ENCODE measurements at regions not wholly inside any gene's neighbourhood (a gene's known extent, or its start where the extent isn't known, plus 50 kb on each side); places are given as distances from the start of the nearest gene placed in this dataset.

- peak overlapping the region; percentile 63 for H3K27ac Mint-ChIP-seq (ENCODE audit: low read depth)
Observed at GRCh38 chr11:76721755-76722677, 51.5 kb upstream of the LRRC32 start.

GRCh38 chr11:76723142-76723541 lies 52.6 kb upstream of the LRRC32 start:
- H3K36me3 Mint-ChIP-seq (ENCODE audit: insufficient read depth), result no peaks in the 10 kb centered on the region
- no peak overlapping the region for H3K27ac Mint-ChIP-seq (ENCODE audit: low read depth)
- peaks cover 39% of the 10 kb centered on the region for H3K27me3 Mint-ChIP-seq
- no peak for ATAC-seq (replicated peaks; ENCODE audit: extremely low read depth, poor library complexity, severe bottlenecking)
- no peaks in the 10 kb centered on the region for H3K9me3 Mint-ChIP-seq
- H3K4me3 Mint-ChIP-seq, result no peak overlapping the region
- no peak for DNase-seq (ENCODE audit: low spot score in 2 of 2)
- peaks cover 5% of the 10 kb centered on the region for H3K4me1 Mint-ChIP-seq

More at GRCh38 chr11:76721755-76722677, 51.5 kb upstream of the LRRC32 start:
- H3K36me3 Mint-ChIP-seq (ENCODE audit: insufficient read depth), result no peaks in the 10 kb centered on the region
- ATAC-seq (replicated peaks; ENCODE audit: extremely low read depth, poor library complexity, severe bottlenecking), result peak; percentile 92
- peak; percentile 52 to 59 for DNase-seq (ENCODE audit: low spot score in 2 of 2)
- peaks cover 30% of the 10 kb centered on the region for H3K27me3 Mint-ChIP-seq
- peaks cover 5% of the 10 kb centered on the region for H3K4me1 Mint-ChIP-seq
- no peaks in the 10 kb centered on the region for H3K9me3 Mint-ChIP-seq
- H3K4me3 Mint-ChIP-seq, result no peak overlapping the region

GRCh38 chr11:76723548-76723947 lies 53.0 kb upstream of the LRRC32 start:
- no peak for ATAC-seq (replicated peaks; ENCODE audit: extremely low read depth, poor library complexity, severe bottlenecking)
- H3K27ac Mint-ChIP-seq (ENCODE audit: low read depth), result no peak overlapping the region
- no peaks in the 10 kb centered on the region for H3K36me3 Mint-ChIP-seq (ENCODE audit: insufficient read depth)
- H3K9me3 Mint-ChIP-seq, result no peaks in the 10 kb centered on the region
- no peak for DNase-seq (ENCODE audit: low spot score in 2 of 2)
- no peak overlapping the region for H3K4me3 Mint-ChIP-seq
- H3K4me1 Mint-ChIP-seq, result peaks cover 5% of the 10 kb centered on the region
- H3K27me3 Mint-ChIP-seq, result peaks cover 39% of the 10 kb centered on the region

- no peaks in the 10 kb centered on the region for H3K9me3 Mint-ChIP-seq
- no peak overlapping the region for H3K4me3 Mint-ChIP-seq
- DNase-seq (ENCODE audit: low spot score in 2 of 2) (no peak), ATAC-seq (replicated peaks; ENCODE audit: extremely low read depth, poor library complexity, severe bottlenecking) (no peak)
- no peak overlapping the region for H3K27ac Mint-ChIP-seq (ENCODE audit: low read depth)
- peaks cover 39% of the 10 kb centered on the region for H3K27me3 Mint-ChIP-seq
- H3K36me3 Mint-ChIP-seq (ENCODE audit: insufficient read depth), result no peaks in the 10 kb centered on the region
- peaks cover 5% of the 10 kb centered on the region for H3K4me1 Mint-ChIP-seq
Observed at GRCh38 chr11:76724171-76724768, 53.7 kb upstream of the LRRC32 start.

- H3K9me3 Mint-ChIP-seq, result no peaks in the 10 kb centered on the region
- H3K27ac Mint-ChIP-seq (ENCODE audit: low read depth), result no peak overlapping the region
- no peak overlapping the region for H3K4me3 Mint-ChIP-seq
- ATAC-seq (replicated peaks; ENCODE audit: extremely low read depth, poor library complexity, severe bottlenecking) (no peak), DNase-seq (ENCODE audit: low spot score in 2 of 2) (no peak)
- no peaks in the 10 kb centered on the region for H3K4me1 Mint-ChIP-seq
- H3K27me3 Mint-ChIP-seq, result peaks cover 46% of the 10 kb centered on the region
- no peaks in the 10 kb centered on the region for H3K36me3 Mint-ChIP-seq (ENCODE audit: insufficient read depth)
Observed at GRCh38 chr11:76728227-76728626, 54.9 kb upstream of the TSKU start.

- H3K4me3 Mint-ChIP-seq, result no peak overlapping the region
- H3K27me3 Mint-ChIP-seq, result peaks cover 46% of the 10 kb centered on the region
- DNase-seq (ENCODE audit: low spot score in 2 of 2), result no peak
- H3K36me3 Mint-ChIP-seq (ENCODE audit: insufficient read depth), result no peaks in the 10 kb centered on the region
- no peak for ATAC-seq (replicated peaks; ENCODE audit: extremely low read depth, poor library complexity, severe bottlenecking)
- H3K4me1 Mint-ChIP-seq, result no peaks in the 10 kb centered on the region
- H3K9me3 Mint-ChIP-seq, result no peaks in the 10 kb centered on the region
- no peak overlapping the region for H3K27ac Mint-ChIP-seq (ENCODE audit: low read depth)
Observed at GRCh38 chr11:76728778-76729177, 54.4 kb upstream of the TSKU start.

GRCh38 chr11:76729214-76729613 lies 53.9 kb upstream of the TSKU start:
- H3K4me1 Mint-ChIP-seq, result no peaks in the 10 kb centered on the region
- H3K27me3 Mint-ChIP-seq, result peaks cover 46% of the 10 kb centered on the region
- no peaks in the 10 kb centered on the region for H3K36me3 Mint-ChIP-seq (ENCODE audit: insufficient read depth)
- H3K9me3 Mint-ChIP-seq, result no peaks in the 10 kb centered on the region
- ATAC-seq (replicated peaks; ENCODE audit: extremely low read depth, poor library complexity, severe bottlenecking) (no peak), DNase-seq (ENCODE audit: low spot score in 2 of 2) (no peak)
- H3K27ac Mint-ChIP-seq (ENCODE audit: low read depth), result no peak overlapping the region
- no peak overlapping the region for H3K4me3 Mint-ChIP-seq

- Mint-ChIP-seq H3K36me3 (ENCODE audit: insufficient read depth) (no peaks in the 10 kb centered on the region), H3K9me3 (no peaks in the 10 kb centered on the region), H3K4me1 (no peaks in the 10 kb centered on the region), H3K4me3 (no peak overlapping the region), H3K27me3 (peaks cover 38% of the 10 kb centered on the region), H3K27ac (ENCODE audit: low read depth) (no peak overlapping the region)
- ATAC-seq (replicated peaks; ENCODE audit: extremely low read depth, poor library complexity, severe bottlenecking), result no peak
- DNase-seq (ENCODE audit: low spot score in 2 of 2), result no peak
Observed at GRCh38 chr11:76730887-76731565, 52.1 kb upstream of the TSKU start.

GRCh38 chr11:76732643-76733042 lies 50.5 kb upstream of the TSKU start:
- DNase-seq (ENCODE audit: low spot score in 2 of 2) (no peak), ATAC-seq (replicated peaks; ENCODE audit: extremely low read depth, poor library complexity, severe bottlenecking) (no peak)
- H3K4me1 Mint-ChIP-seq, result no peaks in the 10 kb centered on the region
- no peak overlapping the region for H3K4me3 Mint-ChIP-seq
- peaks cover 22% of the 10 kb centered on the region for H3K27me3 Mint-ChIP-seq
- no peaks in the 10 kb centered on the region for H3K36me3 Mint-ChIP-seq (ENCODE audit: insufficient read depth)
- no peak overlapping the region for H3K27ac Mint-ChIP-seq (ENCODE audit: low read depth)
- no peaks in the 10 kb centered on the region for H3K9me3 Mint-ChIP-seq

All from central memory CD8-positive, alpha-beta T cell (primary cell).